ENCODE measurements at regions not wholly inside any gene's neighbourhood (a gene's known extent, or its start where the extent isn't known, plus 50 kb on each side); places are given as distances from the start of the nearest gene placed in this dataset.
A peak's percentile ranks its signal among the peaks of the same experiment; 100 is the strongest.

GRCh38 chr7:86926732-86927131, 132.7 kb downstream of the ELAPOR2 start:
- Mint-ChIP-seq H3K4me1 (peaks cover 6% of the 10 kb centered on the region), H3K36me3 (peaks cover 5% of the 10 kb centered on the region), H3K9me3 (no peaks in the 10 kb centered on the region), H3K27me3 (no peaks in the 10 kb centered on the region), H3K27ac (no peak overlapping the region), H3K4me3 (no peak overlapping the region)
- peak in 1 of 2 donors; percentile 29 for DNase-seq (ENCODE audit: low spot score in 2 of 2)
- peak; percentile 52 for ATAC-seq (ENCODE audit: low read depth)

- no peak for DNase-seq (ENCODE audit: low spot score in 2 of 2)
These were observed 134.2 kb downstream of the ELAPOR2 start for GRCh38 chr7:86925221-86925620.

GRCh38 chr7:86923527-86923926, 135.9 kb downstream of the ELAPOR2 start:
- DNase-seq (ENCODE audit: low spot score in 2 of 2) (no peak), ATAC-seq (ENCODE audit: low read depth) (no peak)
- H3K4me3 Mint-ChIP-seq, result no peak overlapping the region

More at GRCh38 chr7:86925221-86925620, 134.2 kb downstream of the ELAPOR2 start:
- Mint-ChIP-seq H3K9me3 (no peaks in the 10 kb centered on the region), H3K36me3 (peaks cover 5% of the 10 kb centered on the region), H3K27me3 (no peaks in the 10 kb centered on the region), H3K4me3 (no peak overlapping the region), H3K27ac (no peak overlapping the region), H3K4me1 (peaks cover 6% of the 10 kb centered on the region)
- no peak for ATAC-seq (ENCODE audit: low read depth)

GRCh38 chr7:86920154-86920553, 139.3 kb downstream of the ELAPOR2 start:
- Mint-ChIP-seq H3K36me3 (no peaks in the 10 kb centered on the region), H3K9me3 (no peaks in the 10 kb centered on the region), H3K27ac (no peak overlapping the region), H3K4me3 (no peak overlapping the region), H3K27me3 (no peaks in the 10 kb centered on the region), H3K4me1 (no peaks in the 10 kb centered on the region)
- ATAC-seq (ENCODE audit: low read depth) (no peak), DNase-seq (ENCODE audit: low spot score in 2 of 2) (no peak)

More at GRCh38 chr7:86923527-86923926, 135.9 kb downstream of the ELAPOR2 start:
- no peaks in the 10 kb centered on the region for H3K9me3 Mint-ChIP-seq
- no peaks in the 10 kb centered on the region for H3K4me1 Mint-ChIP-seq
- H3K36me3 Mint-ChIP-seq, result no peaks in the 10 kb centered on the region
- no peak overlapping the region for H3K27ac Mint-ChIP-seq
- H3K27me3 Mint-ChIP-seq, result no peaks in the 10 kb centered on the region

GRCh38 chr7:86918245-86918644, 141.2 kb downstream of the ELAPOR2 start:
- Mint-ChIP-seq H3K27me3 (no peaks in the 10 kb centered on the region), H3K9me3 (no peaks in the 10 kb centered on the region), H3K27ac (no peak overlapping the region), H3K4me1 (no peaks in the 10 kb centered on the region), H3K36me3 (no peaks in the 10 kb centered on the region), H3K4me3 (no peak overlapping the region)
- DNase-seq (ENCODE audit: low spot score in 2 of 2) (no peak), ATAC-seq (ENCODE audit: low read depth) (no peak)

- ATAC-seq (ENCODE audit: low read depth) (no peak), DNase-seq (ENCODE audit: low spot score in 2 of 2) (no peak)
- no peaks in the 10 kb centered on the region for H3K27me3 Mint-ChIP-seq
- no peak overlapping the region for H3K4me3 Mint-ChIP-seq
- H3K4me1 Mint-ChIP-seq, result no peaks in the 10 kb centered on the region
- H3K27ac Mint-ChIP-seq, result no peak overlapping the region
- no peaks in the 10 kb centered on the region for H3K9me3 Mint-ChIP-seq
- H3K36me3 Mint-ChIP-seq, result no peaks in the 10 kb centered on the region
These were observed 143.1 kb downstream of the ELAPOR2 start for GRCh38 chr7:86916277-86916825.

GRCh38 chr7:86914551-86914950, 144.9 kb downstream of the ELAPOR2 start:
- no peak for ATAC-seq (ENCODE audit: low read depth)
- DNase-seq (ENCODE audit: low spot score in 2 of 2), result peak in 1 of 2 donors; percentile 12
- no peaks in the 10 kb centered on the region for H3K4me1 Mint-ChIP-seq
- H3K27ac Mint-ChIP-seq, result no peak overlapping the region
- peaks cover 3% of the 10 kb centered on the region for H3K36me3 Mint-ChIP-seq
- H3K27me3 Mint-ChIP-seq, result no peaks in the 10 kb centered on the region
- H3K4me3 Mint-ChIP-seq, result no peak overlapping the region
- H3K9me3 Mint-ChIP-seq, result no peaks in the 10 kb centered on the region

All from memory B cell (primary cell).